ENCODE measurements at regions not wholly inside any gene's neighbourhood (a gene's known extent, or its start where the extent isn't known, plus 50 kb on each side); places are given as distances from the start of the nearest gene placed in this dataset.
"Not testable (repeated sequence)": the region's sequence is repeated elsewhere in the genome, so short reads cannot be mapped to it uniquely, and the experiment has no call there.

DNA sequence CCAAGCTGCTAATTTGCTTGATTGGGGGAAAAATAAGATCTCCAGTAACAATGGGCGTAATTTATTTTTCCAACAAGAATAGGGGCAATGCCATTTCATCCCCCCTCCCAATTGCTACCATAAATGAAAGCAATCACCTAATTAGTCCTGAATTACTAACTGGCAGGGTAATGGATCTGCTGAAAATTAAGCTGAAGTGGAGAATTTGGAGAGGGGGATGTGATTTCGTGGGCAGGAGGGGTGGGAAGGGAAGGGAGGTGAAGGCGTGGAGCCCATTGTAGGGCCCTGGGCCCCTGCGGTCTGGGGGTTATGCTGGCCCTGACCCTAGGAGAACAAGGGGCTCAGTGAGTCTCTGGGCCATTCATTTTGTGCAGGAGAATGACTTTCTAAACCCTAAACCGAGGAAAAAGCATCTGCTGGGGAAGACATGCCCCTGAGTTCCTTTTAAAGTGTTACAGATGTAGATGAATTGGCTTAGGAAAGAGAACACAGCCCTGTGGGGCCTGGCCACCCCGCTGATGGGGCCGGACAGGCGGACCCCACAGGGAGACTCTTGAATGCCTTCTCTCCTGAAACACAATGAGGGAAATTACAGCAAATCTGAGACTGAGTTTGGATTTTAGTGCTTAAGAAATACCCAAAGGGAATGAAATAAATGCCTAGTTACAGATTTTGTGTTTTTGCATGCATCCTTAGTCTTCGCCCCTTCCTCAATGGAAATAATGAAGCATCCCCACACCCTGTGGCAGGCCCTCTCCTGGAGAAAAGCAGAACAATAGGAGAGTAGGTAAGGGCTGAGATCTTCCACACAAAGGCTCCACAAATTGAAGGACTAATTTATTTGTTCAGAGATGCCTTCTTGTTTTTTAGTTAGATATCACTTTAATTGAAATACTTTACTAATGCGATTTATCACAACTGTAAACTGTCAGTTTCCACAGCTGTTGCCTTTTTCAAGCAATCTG is 143.2 kb downstream of the PSAT1 start:
- H3K27me3 ChIP-seq (replicated peaks in 2 of 5; ENCODE audit: control insufficient read depth in 4 of 5, insufficient read depth in 5 of 5, low read length in 4 of 5), result peaks cover 0 to 6% (median 0%) of the 10 kb centered on the region in 5 experiments
- DNase-seq, result no peak
- CTCF ChIA-PET, result interaction anchor here (0.7 to 1.4 kb wide), 7 partner anchors 9 to 889 kb away, joined by 3 to 5 read pairs (median 3); no protein-coding TSS in a partner anchor
- WGBS (ENCODE audit: insufficient coverage), result 83% methylated on average over 8 of the region's 10 CpGs
- no peaks in the 10 kb centered on the region for H3K9me3 ChIP-seq (ENCODE audit: control extremely low read depth in 1 of 5, control insufficient read depth in 4 of 5, insufficient read depth in 2 of 5, low read depth in 1 of 5, low read length in 4 of 5)
- no peak overlapping the region for H3K27ac ChIP-seq (ENCODE audit: insufficient read depth in 1 of 2, low read depth in 1 of 2, low read length in 2 of 2, poor library complexity in 1 of 2, severe bottlenecking in 2 of 2)
- peaks cover 0 to 6% (median under 1%) of the 10 kb centered on the region in 4 experiments for H3K4me1 ChIP-seq (ENCODE audit: control extremely low read depth in 1 of 4, control insufficient read depth in 4 of 4, insufficient read depth in 4 of 4, low read length in 3 of 4)
- POLR2A ChIA-PET, result interaction anchor here (0.7 kb wide), 1 partner anchor 1125 kb away, joined by 3 read pairs; no protein-coding TSS in a partner anchor
- no peaks in the 10 kb centered on the region for H3K36me3 ChIP-seq (ENCODE audit: control insufficient read depth in 4 of 4, insufficient read depth in 4 of 4, low read length in 3 of 4)
- H3K4me3 ChIP-seq (ENCODE audit: control insufficient read depth in 1 of 7, extremely low read depth in 1 of 7, insufficient read depth in 4 of 7, low read depth in 2 of 7, low read length in 6 of 7), result no peak overlapping the region

DNA sequence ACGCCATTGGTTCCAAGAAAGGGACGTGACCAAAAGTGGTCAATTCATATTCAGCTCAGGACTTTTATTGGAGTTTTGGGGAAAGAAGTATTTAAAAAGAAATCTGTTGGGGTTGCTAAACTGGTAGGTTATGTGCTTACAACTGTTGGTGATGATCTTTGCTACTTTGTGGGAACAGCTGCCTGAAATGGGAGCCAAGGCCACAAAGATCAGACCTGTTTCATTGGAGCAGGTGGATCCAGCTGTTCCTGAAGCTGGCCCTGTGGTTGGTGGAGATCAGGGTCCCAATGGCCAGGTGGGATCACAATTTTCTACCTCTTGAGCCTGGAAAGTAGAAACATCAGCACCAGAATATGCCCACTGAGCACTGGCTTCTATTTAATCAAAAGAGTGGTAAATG is 144.5 kb downstream of the PSAT1 start:
- ChIA-PET POLR2A (no interaction called here), CTCF (no interaction called here)
- Histone ChIP-seq H3K4me3 (ENCODE audit: control insufficient read depth in 1 of 7, extremely low read depth in 1 of 7, insufficient read depth in 4 of 7, low read depth in 2 of 7, low read length in 6 of 7) (no peak overlapping the region), H3K27me3 (replicated peaks in 2 of 5; ENCODE audit: control insufficient read depth in 4 of 5, insufficient read depth in 5 of 5, low read length in 4 of 5) (peaks cover 0 to 5% (median 0%) of the 10 kb centered on the region in 5 experiments), H3K9me3 (ENCODE audit: control extremely low read depth in 1 of 5, control insufficient read depth in 4 of 5, insufficient read depth in 2 of 5, low read depth in 1 of 5, low read length in 4 of 5) (no peaks in the 10 kb centered on the region), H3K4me1 (ENCODE audit: control extremely low read depth in 1 of 4, control insufficient read depth in 4 of 4, insufficient read depth in 4 of 4, low read length in 3 of 4) (peaks cover 0 to 6% (median under 1%) of the 10 kb centered on the region in 4 experiments), H3K36me3 (ENCODE audit: control insufficient read depth in 4 of 4, insufficient read depth in 4 of 4, low read length in 3 of 4) (no peaks in the 10 kb centered on the region), H3K27ac (ENCODE audit: insufficient read depth in 1 of 2, low read depth in 1 of 2, low read length in 2 of 2, poor library complexity in 1 of 2, severe bottlenecking in 2 of 2) (no peak overlapping the region)
- WGBS (ENCODE audit: insufficient coverage), result no CpG with 5 or more reads among the region's 2 CpGs
- DNase-seq, result no peak

DNA sequence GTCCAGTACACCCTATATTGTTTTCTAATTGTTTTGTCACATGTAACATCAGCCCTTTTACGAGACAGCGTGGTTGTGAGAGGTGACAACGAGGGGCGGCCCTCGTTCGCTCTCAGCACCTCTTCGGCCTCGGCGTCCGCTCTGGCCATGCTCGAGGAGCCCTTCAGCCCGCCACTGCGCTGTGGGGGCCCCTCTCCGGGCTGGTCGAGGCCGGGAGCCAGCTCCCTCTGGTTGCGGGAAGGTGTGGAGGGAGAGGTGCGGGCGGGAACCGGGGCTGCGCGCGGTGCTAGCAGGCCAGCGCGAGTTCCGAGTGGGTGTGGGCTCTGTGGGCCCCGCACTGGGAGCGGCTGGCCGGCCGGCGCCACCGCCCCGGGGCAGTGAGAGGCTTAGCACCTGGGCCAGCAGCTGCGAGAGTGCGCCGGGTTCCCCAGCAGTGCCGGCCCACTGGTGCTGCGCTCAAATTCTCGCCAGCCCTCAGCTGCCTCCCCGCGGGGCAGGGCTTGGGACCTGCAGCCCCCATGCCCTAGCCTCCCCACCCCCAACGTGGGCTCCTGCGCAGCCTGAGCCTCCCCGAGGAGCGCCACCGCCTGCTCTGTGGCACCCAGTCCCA is 145.0 kb downstream of the PSAT1 start:
- DNase-seq, result no peak
- Histone ChIP-seq H3K36me3 (ENCODE audit: control insufficient read depth in 4 of 4, insufficient read depth in 4 of 4, low read length in 3 of 4) (no peaks in the 10 kb centered on the region), H3K9me3 (ENCODE audit: control extremely low read depth in 1 of 5, control insufficient read depth in 4 of 5, insufficient read depth in 2 of 5, low read depth in 1 of 5, low read length in 4 of 5) (no peaks in the 10 kb centered on the region), H3K27ac (ENCODE audit: insufficient read depth in 1 of 2, low read depth in 1 of 2, low read length in 2 of 2, poor library complexity in 1 of 2, severe bottlenecking in 2 of 2) (no peak overlapping the region), H3K4me1 (ENCODE audit: control extremely low read depth in 1 of 4, control insufficient read depth in 4 of 4, insufficient read depth in 4 of 4, low read length in 3 of 4) (peaks cover 0 to 6% (median under 1%) of the 10 kb centered on the region in 4 experiments), H3K27me3 (replicated peaks in 2 of 5; ENCODE audit: control insufficient read depth in 4 of 5, insufficient read depth in 5 of 5, low read length in 4 of 5) (no peaks in the 10 kb centered on the region), H3K4me3 (ENCODE audit: control insufficient read depth in 1 of 7, extremely low read depth in 1 of 7, insufficient read depth in 4 of 7, low read depth in 2 of 7, low read length in 6 of 7) (no peak overlapping the region)
- WGBS (ENCODE audit: insufficient coverage), result 97% methylated on average over 44 of the region's 46 CpGs
- ChIA-PET CTCF (interaction anchor here (0.8 to 1.3 kb wide), 2 partner anchors 11 to 690 kb away, joined by 3 read pairs; no protein-coding TSS in a partner anchor), POLR2A (no interaction called here)

DNA sequence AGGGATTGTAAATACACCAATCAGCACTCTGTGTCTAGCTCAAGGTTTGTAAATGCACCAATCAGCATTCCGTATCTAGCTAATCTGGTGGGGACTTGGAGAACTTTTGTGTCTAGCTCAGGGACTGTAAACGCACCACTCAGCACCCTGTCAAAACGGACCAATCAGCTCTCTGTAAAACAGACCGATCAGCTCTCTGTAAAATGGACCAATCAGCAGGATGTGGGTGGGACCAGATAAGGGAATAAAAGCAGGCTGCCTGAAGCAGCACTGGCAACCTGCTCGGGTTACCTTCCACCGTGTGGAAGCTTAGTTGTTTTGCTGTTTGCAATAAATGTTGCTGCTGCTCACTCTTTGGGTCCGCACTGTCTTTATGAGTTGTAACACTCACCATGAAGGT is 145.7 kb downstream of the PSAT1 start:
- POLR2A ChIA-PET; H3K27me3 ChIP-seq (replicated peaks in 2 of 5; ENCODE audit: control insufficient read depth in 4 of 5, insufficient read depth in 5 of 5, low read length in 4 of 5); H3K4me1 ChIP-seq (ENCODE audit: control extremely low read depth in 1 of 4, control insufficient read depth in 4 of 4, insufficient read depth in 4 of 4, low read length in 3 of 4); H3K36me3 ChIP-seq (ENCODE audit: control insufficient read depth in 4 of 4, insufficient read depth in 4 of 4, low read length in 3 of 4); H3K27ac ChIP-seq (ENCODE audit: insufficient read depth in 1 of 2, low read depth in 1 of 2, low read length in 2 of 2, poor library complexity in 1 of 2, severe bottlenecking in 2 of 2); H3K9me3 ChIP-seq (ENCODE audit: control extremely low read depth in 1 of 5, control insufficient read depth in 4 of 5, insufficient read depth in 2 of 5, low read depth in 1 of 5, low read length in 4 of 5); DNase-seq; H3K4me3 ChIP-seq (ENCODE audit: control insufficient read depth in 1 of 7, extremely low read depth in 1 of 7, insufficient read depth in 4 of 7, low read depth in 2 of 7, low read length in 6 of 7): not testable (repeated sequence)
- CTCF ChIA-PET, result interaction anchor here (0.8 to 1.3 kb wide), 2 partner anchors 11 to 689 kb away, joined by 3 read pairs; no protein-coding TSS in a partner anchor
- WGBS (ENCODE audit: insufficient coverage), result 91% methylated on average over 6 of the region's 7 CpGs

DNA sequence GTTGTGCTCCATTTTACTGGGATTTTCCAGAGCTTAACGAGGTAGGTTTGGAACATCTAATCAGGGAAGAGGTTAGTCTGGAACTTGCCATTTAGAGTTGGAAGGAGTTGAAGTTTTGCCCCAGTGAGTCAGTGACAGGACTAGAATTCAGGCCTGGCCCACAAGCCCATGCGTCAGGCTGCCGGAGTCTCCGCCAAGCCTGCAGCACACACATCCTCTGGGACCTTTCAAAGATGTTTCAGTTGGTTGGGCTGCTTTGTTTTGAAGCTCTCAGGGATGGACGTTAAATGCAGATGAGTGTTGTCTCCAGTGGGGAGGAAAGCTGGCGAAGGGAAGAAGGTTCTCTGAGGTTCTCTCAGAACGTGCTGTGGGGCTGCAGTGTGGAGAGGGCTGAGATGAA is 147.0 kb downstream of the PSAT1 start:
- H3K4me3 ChIP-seq (ENCODE audit: control insufficient read depth in 1 of 7, extremely low read depth in 1 of 7, insufficient read depth in 4 of 7, low read depth in 2 of 7, low read length in 6 of 7), result no peak overlapping the region
- no peaks in the 10 kb centered on the region for H3K27me3 ChIP-seq (replicated peaks in 2 of 5; ENCODE audit: control insufficient read depth in 4 of 5, insufficient read depth in 5 of 5, low read length in 4 of 5)
- no peaks in the 10 kb centered on the region for H3K36me3 ChIP-seq (ENCODE audit: control insufficient read depth in 4 of 4, insufficient read depth in 4 of 4, low read length in 3 of 4)
- H3K4me1 ChIP-seq (ENCODE audit: control extremely low read depth in 1 of 4, control insufficient read depth in 4 of 4, insufficient read depth in 4 of 4, low read length in 3 of 4), result peaks cover 0 to 6% (median under 1%) of the 10 kb centered on the region in 4 experiments
- H3K27ac ChIP-seq (ENCODE audit: insufficient read depth in 1 of 2, low read depth in 1 of 2, low read length in 2 of 2, poor library complexity in 1 of 2, severe bottlenecking in 2 of 2), result no peak overlapping the region
- DNase-seq, result no peak
- WGBS (ENCODE audit: insufficient coverage), result 87% methylated on average over 6 of the region's 7 CpGs
- ChIA-PET POLR2A (no interaction called here), CTCF (no interaction called here)
- no peaks in the 10 kb centered on the region for H3K9me3 ChIP-seq (ENCODE audit: control extremely low read depth in 1 of 5, control insufficient read depth in 4 of 5, insufficient read depth in 2 of 5, low read depth in 1 of 5, low read length in 4 of 5)

DNA sequence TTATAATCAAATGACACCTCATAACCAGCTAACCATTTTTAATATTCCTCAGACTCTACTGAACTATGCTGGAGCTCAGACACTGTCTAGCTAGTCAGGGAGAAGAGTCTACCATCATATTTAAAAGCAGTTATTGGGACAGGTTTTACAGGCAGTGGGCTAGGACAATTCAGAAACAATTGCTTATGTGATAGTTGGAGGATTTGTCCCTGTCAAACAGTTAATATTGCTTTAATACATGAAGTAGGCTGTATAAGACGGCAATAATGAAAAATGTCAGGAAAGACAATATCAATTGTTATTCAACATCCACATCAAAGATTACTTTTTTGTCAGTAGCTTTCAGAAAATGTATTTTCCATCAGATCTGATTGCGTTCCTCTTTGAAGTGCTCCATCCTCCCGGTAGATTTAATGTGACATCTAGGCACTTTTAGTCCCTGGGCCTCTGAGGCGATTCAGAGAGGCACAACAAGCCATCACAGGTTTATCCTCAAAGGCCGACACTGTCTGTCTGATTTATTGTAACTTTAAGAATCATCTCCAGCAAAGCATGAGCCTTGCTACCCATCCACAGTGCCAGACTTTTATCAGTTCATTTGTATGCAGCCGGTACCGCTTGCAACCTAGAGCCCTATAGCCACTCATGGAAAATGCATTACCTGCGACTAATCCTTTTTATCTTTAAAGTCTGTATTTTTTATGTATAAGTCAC is 152.2 kb downstream of the PSAT1 start:
- no peaks in the 10 kb centered on the region for H3K4me1 ChIP-seq (ENCODE audit: control extremely low read depth in 1 of 4, control insufficient read depth in 4 of 4, insufficient read depth in 4 of 4, low read length in 3 of 4)
- H3K36me3 ChIP-seq (ENCODE audit: control insufficient read depth in 4 of 4, insufficient read depth in 4 of 4, low read length in 3 of 4), result no peaks in the 10 kb centered on the region
- WGBS (ENCODE audit: insufficient coverage), result 100% methylated on average over 5 of the region's 8 CpGs
- H3K4me3 ChIP-seq (ENCODE audit: control insufficient read depth in 1 of 7, extremely low read depth in 1 of 7, insufficient read depth in 4 of 7, low read depth in 2 of 7, low read length in 6 of 7), result no peak overlapping the region
- no peak for DNase-seq
- no peaks in the 10 kb centered on the region for H3K9me3 ChIP-seq (ENCODE audit: control extremely low read depth in 1 of 5, control insufficient read depth in 4 of 5, insufficient read depth in 2 of 5, low read depth in 1 of 5, low read length in 4 of 5)
- H3K27me3 ChIP-seq (replicated peaks in 2 of 5; ENCODE audit: control insufficient read depth in 4 of 5, insufficient read depth in 5 of 5, low read length in 4 of 5), result no peaks in the 10 kb centered on the region
- CTCF ChIA-PET, result interaction anchor here (0.9 to 1.5 kb wide), 3 partner anchors 9 to 14 kb away, joined by 3 to 4 read pairs (median 3); no protein-coding TSS in a partner anchor
- no peak overlapping the region for H3K27ac ChIP-seq (ENCODE audit: insufficient read depth in 1 of 2, low read depth in 1 of 2, low read length in 2 of 2, poor library complexity in 1 of 2, severe bottlenecking in 2 of 2)
- POLR2A ChIA-PET, result no interaction called here

Data from common myeloid progenitor, CD34-positive (primary cell).